ENCODE measurements at regions not wholly inside any gene's neighbourhood (a gene's known extent, or its start where the extent isn't known, plus 50 kb on each side); places are given as distances from the start of the nearest gene placed in this dataset.

- TF ChIP-seq EP300 (IDR thresholded peaks at IDR 0.05; ENCODE audit: borderline replicate concordance) (no peak), REST (IDR thresholded peaks at IDR 0.05; ENCODE audit: low read depth) (no peak), TAF1 (IDR thresholded peaks at IDR 0.05; ENCODE audit: low read depth) (no peak), TEAD4 (IDR thresholded peaks at IDR 0.05) (no peak), FOXM1 (IDR thresholded peaks at IDR 0.05; ENCODE audit: borderline replicate concordance, low read depth) (no peak), CEBPB (IDR thresholded peaks at IDR 0.05) (no peak), YY1 (IDR thresholded peaks at IDR 0.05; ENCODE audit: low read depth) (no peak), ZBTB7A (IDR thresholded peaks at IDR 0.05; ENCODE audit: low read depth) (no peak)
Observed at GRCh38 chr10:81479316-81479715, 395.7 kb upstream of the NRG3 start.

All from Ishikawa (cell line).